ENCODE measurements at regions not wholly inside any gene's neighbourhood (a gene's known extent, or its start where the extent isn't known, plus 50 kb on each side); places are given as distances from the start of the nearest gene placed in this dataset.

DNA sequence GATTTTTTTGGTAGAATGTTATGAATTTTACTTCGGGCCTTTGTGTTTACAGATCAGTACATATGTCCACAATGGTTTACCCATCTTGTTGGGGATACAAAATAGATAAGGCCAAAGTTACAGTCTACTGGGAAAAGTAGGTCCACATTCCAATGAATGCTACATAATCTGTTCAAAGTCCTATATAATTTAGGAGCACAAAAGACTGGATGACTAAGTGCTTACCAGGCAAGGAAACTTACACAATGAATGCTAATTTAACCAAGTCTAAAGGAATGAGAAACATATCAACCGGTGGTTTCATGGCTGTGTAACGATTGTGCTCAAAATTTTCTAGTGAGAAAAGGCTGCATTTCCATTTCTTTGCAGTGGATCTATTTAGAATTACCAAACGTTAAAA is 97.4 kb upstream of the TRPM3 start:
- no peaks in the 10 kb centered on the region for H3K79me2 ChIP-seq (ENCODE audit: control insufficient read depth, insufficient read depth, low read length)
- no peaks in the 10 kb centered on the region for H3K4me1 ChIP-seq (ENCODE audit: control insufficient read depth, extremely low read depth, insufficient read depth, low read length)
- no peak overlapping the region for H3K4me2 ChIP-seq (ENCODE audit: insufficient read depth, low read length)
- ChIA-PET POLR2A (no interaction called here), CTCF (no interaction called here)
- no TSS peak for BruUV-seq (replicated peaks)
- H3K27ac ChIP-seq (ENCODE audit: insufficient read depth, low read depth, low read length): no peak overlapping the region
- intact Hi-C loops (cut with micrococcal nuclease): no loop called here
- TF ChIP-seq POLR2AphosphoS5 (IDR thresholded peaks at IDR 0.05; ENCODE audit: insufficient read depth, low read depth, low read length): no peak
- TF ChIP-seq EZH2 (IDR thresholded peaks at IDR 0.05; ENCODE audit: borderline replicate concordance, low read depth, low read length, severe bottlenecking): no peak
- TF ChIP-seq CTCF (IDR thresholded peaks at IDR 0.05; ENCODE audit: extremely low read depth in 1 of 2, insufficient read depth in 1 of 2, low read depth in 1 of 2, low read length in 2 of 2): no peak
- no peak for TF ChIP-seq POLR2A (IDR thresholded peaks at IDR 0.05; ENCODE audit: low read depth, low read length)
- TF ChIP-seq MYC (IDR thresholded peaks at IDR 0.05; ENCODE audit: low read depth, low read length): no peak
- no peak for TF ChIP-seq MAX (IDR thresholded peaks at IDR 0.05; ENCODE audit: insufficient read depth, insufficient read length)
- no peak for TF ChIP-seq JUN (IDR thresholded peaks at IDR 0.05; ENCODE audit: borderline replicate concordance, insufficient read depth, insufficient read length, low read depth)
- no peak for TF ChIP-seq FOS (IDR thresholded peaks at IDR 0.05; ENCODE audit: borderline replicate concordance, insufficient read depth, low read length)
- TF ChIP-seq GATA2 (IDR thresholded peaks at IDR 0.05; ENCODE audit: insufficient read depth, insufficient read length, low read depth, low read length): no peak
- FAIRE-seq (no peak), DNase-seq (ENCODE audit: low read depth, low spot score) (no peak)
- no peak overlapping the region for H2AFZ ChIP-seq (ENCODE audit: low read depth, low read length)
- dilution Hi-C loops (cut with MboI; ENCODE audit: extremely low pct_ligation_motif_present, low sequenced_read_pairs): no loop called here
- no peaks in the 10 kb centered on the region for H3K9me1 ChIP-seq (replicated peaks; ENCODE audit: control insufficient read depth, extremely low read depth, insufficient read depth, low read length)
- H3K36me3 ChIP-seq (ENCODE audit: control insufficient read depth in 2 of 2, extremely low read depth in 1 of 2, insufficient read depth in 2 of 2, low read length in 2 of 2): no peaks in the 10 kb centered on the region
- no peak overlapping the region for H3K9ac ChIP-seq (replicated peaks; ENCODE audit: extremely low read depth, insufficient read depth, low read length)
- H3K9me3 ChIP-seq (replicated peaks; ENCODE audit: control insufficient read depth, insufficient read depth, low read length): no peaks in the 10 kb centered on the region
- no peak overlapping the region for H3K4me3 ChIP-seq (replicated peaks in 1 of 3; ENCODE audit: insufficient read depth in 1 of 3, low read depth in 1 of 3, low read length in 3 of 3)
- H3K27me3 ChIP-seq (ENCODE audit: control insufficient read depth in 2 of 2, insufficient read depth in 2 of 2, low read length in 2 of 2): no peaks in the 10 kb centered on the region
- H4K20me1 ChIP-seq (replicated peaks; ENCODE audit: control insufficient read depth, extremely low read depth, insufficient read depth, low read length): no peaks in the 10 kb centered on the region

Data from endothelial cell of umbilical vein (primary cell).